HEK293 (cell line): ENCODE measurements at regions not wholly inside any gene's neighbourhood (a gene's known extent, or its start where the extent isn't known, plus 50 kb on each side); places are given as distances from the start of the nearest gene placed in this dataset.
A peak's percentile ranks its signal among the peaks of the same experiment; 100 is the strongest.

Experiments used
- KLF8 ChIP-seq: fragments of 450-650 bp; formaldehyde crosslinking; IDR thresholded peaks from 2 replicates; pipeline ENCODE4 v1.5.1; 2016; ENCODE audit warnings: missing biosample characterization, missing genetic modification characterization
- PRDM1 ChIP-seq: fragments of 450-650 bp; formaldehyde crosslinking; IDR thresholded peaks from 2 replicates; pipeline ENCODE4; 2016; ENCODE audit warnings: missing biosample characterization, missing genetic modification characterization
- SCRT1 ChIP-seq: fragments of 450-650 bp; formaldehyde crosslinking; IDR thresholded peaks from 2 replicates; pipeline ENCODE4 v1.5.1; 2016; ENCODE audit warnings: missing biosample characterization, missing genetic modification characterization, borderline replicate concordance
- ZFHX2 ChIP-seq: fragments of 450-650 bp; formaldehyde crosslinking; conservative IDR thresholded peaks from 2 replicates; pipeline ENCODE4 v1.5.1; 2016; ENCODE audit warnings: missing biosample characterization, missing genetic modification characterization
- ZNF133 ChIP-seq: fragments of 450-650 bp; formaldehyde crosslinking; IDR thresholded peaks from 2 replicates; pipeline ENCODE4 v1.5.1; 2016; ENCODE audit warnings: missing biosample characterization, missing genetic modification characterization
- ZNF214 ChIP-seq: fragments of 450-650 bp; formaldehyde crosslinking; IDR thresholded peaks from 2 replicates; pipeline ENCODE4 v1.5.1; 2017; ENCODE audit warnings: missing biosample characterization, mild to moderate bottlenecking, missing genetic modification characterization, borderline replicate concordance
- ZNF302 ChIP-seq: fragments of 450-650 bp; formaldehyde crosslinking; IDR thresholded peaks from 2 replicates; pipeline ENCODE4 v1.5.1; 2016; ENCODE audit warnings: missing biosample characterization, missing genetic modification characterization, low read depth
- ZNF335 ChIP-seq: fragments of 450-650 bp; formaldehyde crosslinking; conservative IDR thresholded peaks from 2 replicates; pipeline ENCODE4 v1.5.1; 2016; ENCODE audit warnings: missing biosample characterization, missing genetic modification characterization
- ZNF549 ChIP-seq: fragments of 450-650 bp; IDR thresholded peaks from 2 replicates; pipeline ENCODE4 v1.5.1; 2018; ENCODE audit warnings: missing biosample characterization, missing genetic modification characterization, mild to moderate bottlenecking, inconsistent platforms, moderate library complexity
- ZNF621 ChIP-seq: fragments of 450-650 bp; formaldehyde crosslinking; IDR thresholded peaks from 2 replicates; pipeline ENCODE4 v1.5.1; 2017; ENCODE audit warnings: missing biosample characterization, missing genetic modification characterization
- ZNF830 ChIP-seq: fragments of 450-650 bp; IDR thresholded peaks from 2 replicates; pipeline ENCODE4 v1.5.0; 2018; ENCODE audit warnings: missing biosample characterization, missing genetic modification characterization, low read depth, mild to moderate bottlenecking, moderate library complexity
- TF ChIP-seq, protein P1 (sequence below): fragments of 450-650 bp; formaldehyde crosslinking; IDR thresholded peaks from 2 replicates; pipeline ENCODE4 v1.5.1; 2016; ENCODE audit warnings: missing biosample characterization, missing genetic modification characterization, borderline replicate concordance
- TF ChIP-seq, protein P2 (sequence below): fragments of 450-650 bp; formaldehyde crosslinking; IDR thresholded peaks from 2 replicates; pipeline ENCODE4 v1.5.1; 2016; ENCODE audit warnings: missing biosample characterization, missing genetic modification characterization
- TF ChIP-seq, protein P3 (sequence below): fragments of 450-650 bp; formaldehyde crosslinking; conservative IDR thresholded peaks from 2 replicates; pipeline ENCODE4 v1.5.1; 2016; ENCODE audit warnings: low read depth, missing biosample characterization, missing genetic modification characterization
- TF ChIP-seq, protein P4 (sequence below): fragments of 450-650 bp; formaldehyde crosslinking; IDR thresholded peaks from 2 replicates; pipeline ENCODE4 v1.5.1; 2017; ENCODE audit warnings: missing biosample characterization, missing genetic modification characterization
- TF ChIP-seq, protein P5 (sequence below): fragments of 450-650 bp; formaldehyde crosslinking; IDR thresholded peaks from 2 replicates; pipeline ENCODE4 v1.5.1; 2016; ENCODE audit warnings: missing biosample characterization, missing genetic modification characterization
- TF ChIP-seq, protein P6 (sequence below): fragments of 450-650 bp; formaldehyde crosslinking; IDR thresholded peaks from 2 replicates; pipeline ENCODE4 v1.5.1; 2016; ENCODE audit warnings: missing biosample characterization, missing genetic modification characterization
- TF ChIP-seq, protein P7 (sequence below): fragments of 450-650 bp; formaldehyde crosslinking; IDR thresholded peaks from 2 replicates; pipeline ENCODE4 v1.5.1; 2017; ENCODE audit warnings: missing biosample characterization, missing genetic modification characterization

DNA sequence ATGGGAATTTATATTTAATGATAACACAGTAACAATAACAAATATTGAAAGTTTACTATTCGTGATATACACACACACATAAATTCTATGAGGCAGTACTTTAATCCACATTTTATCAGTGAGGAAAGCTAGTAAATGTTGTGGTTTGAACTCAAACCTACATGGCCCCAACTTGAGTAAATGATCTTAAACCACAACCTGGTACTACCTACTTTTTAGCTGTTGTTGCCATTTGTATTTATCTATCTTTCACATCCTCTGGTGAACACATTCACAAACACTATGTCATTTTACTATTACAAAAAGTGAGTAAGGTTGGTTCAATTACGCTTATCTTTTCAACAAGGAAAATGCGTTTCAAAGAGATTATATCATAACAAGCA, 186.1 kb downstream of the SMC2 start (continued):
- TF ChIP-seq, protein P1, sequence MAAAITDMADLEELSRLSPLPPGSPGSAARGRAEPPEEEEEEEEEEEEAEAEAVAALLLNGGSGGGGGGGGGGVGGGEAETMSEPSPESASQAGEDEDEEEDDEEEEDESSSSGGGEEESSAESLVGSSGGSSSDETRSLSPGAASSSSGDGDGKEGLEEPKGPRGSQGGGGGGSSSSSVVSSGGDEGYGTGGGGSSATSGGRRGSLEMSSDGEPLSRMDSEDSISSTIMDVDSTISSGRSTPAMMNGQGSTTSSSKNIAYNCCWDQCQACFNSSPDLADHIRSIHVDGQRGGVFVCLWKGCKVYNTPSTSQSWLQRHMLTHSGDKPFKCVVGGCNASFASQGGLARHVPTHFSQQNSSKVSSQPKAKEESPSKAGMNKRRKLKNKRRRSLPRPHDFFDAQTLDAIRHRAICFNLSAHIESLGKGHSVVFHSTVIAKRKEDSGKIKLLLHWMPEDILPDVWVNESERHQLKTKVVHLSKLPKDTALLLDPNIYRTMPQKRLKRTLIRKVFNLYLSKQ (tag by site-specific recombination): no peak
- TF ChIP-seq PRDM1 (tag by site-specific recombination) (no peak), KLF8 (tag by site-specific recombination) (peak; percentile 71), ZNF335 (tag by site-specific recombination) (no peak), ZNF214 (tag by site-specific recombination) (no peak), ZNF302 (tag by site-specific recombination) (no peak), ZNF133 (tag by site-specific recombination) (no peak), ZNF830 (tag by site-specific recombination) (no peak), ZNF621 (tag by site-specific recombination) (no peak), SCRT1 (no peak), ZNF549 (tag by site-specific recombination) (no peak), ZFHX2 (tag by site-specific recombination) (no peak)
- TF ChIP-seq, protein P2, sequence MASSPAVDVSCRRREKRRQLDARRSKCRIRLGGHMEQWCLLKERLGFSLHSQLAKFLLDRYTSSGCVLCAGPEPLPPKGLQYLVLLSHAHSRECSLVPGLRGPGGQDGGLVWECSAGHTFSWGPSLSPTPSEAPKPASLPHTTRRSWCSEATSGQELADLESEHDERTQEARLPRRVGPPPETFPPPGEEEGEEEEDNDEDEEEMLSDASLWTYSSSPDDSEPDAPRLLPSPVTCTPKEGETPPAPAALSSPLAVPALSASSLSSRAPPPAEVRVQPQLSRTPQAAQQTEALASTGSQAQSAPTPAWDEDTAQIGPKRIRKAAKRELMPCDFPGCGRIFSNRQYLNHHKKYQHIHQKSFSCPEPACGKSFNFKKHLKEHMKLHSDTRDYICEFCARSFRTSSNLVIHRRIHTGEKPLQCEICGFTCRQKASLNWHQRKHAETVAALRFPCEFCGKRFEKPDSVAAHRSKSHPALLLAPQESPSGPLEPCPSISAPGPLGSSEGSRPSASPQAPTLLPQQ: no peak
- TF ChIP-seq, protein P3, sequence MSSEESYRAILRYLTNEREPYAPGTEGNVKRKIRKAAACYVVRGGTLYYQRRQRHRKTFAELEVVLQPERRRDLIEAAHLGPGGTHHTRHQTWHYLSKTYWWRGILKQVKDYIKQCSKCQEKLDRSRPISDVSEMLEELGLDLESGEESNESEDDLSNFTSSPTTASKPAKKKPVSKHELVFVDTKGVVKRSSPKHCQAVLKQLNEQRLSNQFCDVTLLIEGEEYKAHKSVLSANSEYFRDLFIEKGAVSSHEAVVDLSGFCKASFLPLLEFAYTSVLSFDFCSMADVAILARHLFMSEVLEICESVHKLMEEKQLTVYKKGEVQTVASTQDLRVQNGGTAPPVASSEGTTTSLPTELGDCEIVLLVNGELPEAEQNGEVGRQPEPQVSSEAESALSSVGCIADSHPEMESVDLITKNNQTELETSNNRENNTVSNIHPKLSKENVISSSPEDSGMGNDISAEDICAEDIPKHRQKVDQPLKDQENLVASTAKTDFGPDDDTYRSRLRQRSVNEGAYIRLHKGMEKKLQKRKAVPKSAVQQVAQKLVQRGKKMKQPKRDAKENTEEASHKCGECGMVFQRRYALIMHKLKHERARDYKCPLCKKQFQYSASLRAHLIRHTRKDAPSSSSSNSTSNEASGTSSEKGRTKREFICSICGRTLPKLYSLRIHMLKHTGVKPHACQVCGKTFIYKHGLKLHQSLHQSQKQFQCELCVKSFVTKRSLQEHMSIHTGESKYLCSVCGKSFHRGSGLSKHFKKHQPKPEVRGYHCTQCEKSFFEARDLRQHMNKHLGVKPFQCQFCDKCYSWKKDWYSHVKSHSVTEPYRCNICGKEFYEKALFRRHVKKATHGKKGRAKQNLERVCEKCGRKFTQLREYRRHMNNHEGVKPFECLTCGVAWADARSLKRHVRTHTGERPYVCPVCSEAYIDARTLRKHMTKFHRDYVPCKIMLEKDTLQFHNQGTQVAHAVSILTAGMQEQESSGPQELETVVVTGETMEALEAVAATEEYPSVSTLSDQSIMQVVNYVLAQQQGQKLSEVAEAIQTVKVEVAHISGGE (tag by site-specific recombination): no peak
- TF ChIP-seq, protein P4, sequence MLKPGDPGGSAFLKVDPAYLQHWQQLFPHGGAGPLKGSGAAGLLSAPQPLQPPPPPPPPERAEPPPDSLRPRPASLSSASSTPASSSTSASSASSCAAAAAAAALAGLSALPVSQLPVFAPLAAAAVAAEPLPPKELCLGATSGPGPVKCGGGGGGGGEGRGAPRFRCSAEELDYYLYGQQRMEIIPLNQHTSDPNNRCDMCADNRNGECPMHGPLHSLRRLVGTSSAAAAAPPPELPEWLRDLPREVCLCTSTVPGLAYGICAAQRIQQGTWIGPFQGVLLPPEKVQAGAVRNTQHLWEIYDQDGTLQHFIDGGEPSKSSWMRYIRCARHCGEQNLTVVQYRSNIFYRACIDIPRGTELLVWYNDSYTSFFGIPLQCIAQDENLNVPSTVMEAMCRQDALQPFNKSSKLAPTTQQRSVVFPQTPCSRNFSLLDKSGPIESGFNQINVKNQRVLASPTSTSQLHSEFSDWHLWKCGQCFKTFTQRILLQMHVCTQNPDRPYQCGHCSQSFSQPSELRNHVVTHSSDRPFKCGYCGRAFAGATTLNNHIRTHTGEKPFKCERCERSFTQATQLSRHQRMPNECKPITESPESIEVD: 0 out of 2 replicates have a peak, but pooled peaks have one; percentile 10
- TF ChIP-seq, protein P5, sequence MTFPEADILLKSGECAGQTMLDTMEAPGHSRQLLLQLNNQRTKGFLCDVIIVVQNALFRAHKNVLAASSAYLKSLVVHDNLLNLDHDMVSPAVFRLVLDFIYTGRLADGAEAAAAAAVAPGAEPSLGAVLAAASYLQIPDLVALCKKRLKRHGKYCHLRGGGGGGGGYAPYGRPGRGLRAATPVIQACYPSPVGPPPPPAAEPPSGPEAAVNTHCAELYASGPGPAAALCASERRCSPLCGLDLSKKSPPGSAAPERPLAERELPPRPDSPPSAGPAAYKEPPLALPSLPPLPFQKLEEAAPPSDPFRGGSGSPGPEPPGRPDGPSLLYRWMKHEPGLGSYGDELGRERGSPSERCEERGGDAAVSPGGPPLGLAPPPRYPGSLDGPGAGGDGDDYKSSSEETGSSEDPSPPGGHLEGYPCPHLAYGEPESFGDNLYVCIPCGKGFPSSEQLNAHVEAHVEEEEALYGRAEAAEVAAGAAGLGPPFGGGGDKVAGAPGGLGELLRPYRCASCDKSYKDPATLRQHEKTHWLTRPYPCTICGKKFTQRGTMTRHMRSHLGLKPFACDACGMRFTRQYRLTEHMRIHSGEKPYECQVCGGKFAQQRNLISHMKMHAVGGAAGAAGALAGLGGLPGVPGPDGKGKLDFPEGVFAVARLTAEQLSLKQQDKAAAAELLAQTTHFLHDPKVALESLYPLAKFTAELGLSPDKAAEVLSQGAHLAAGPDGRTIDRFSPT (tag by site-specific recombination): peak; percentile 50
- TF ChIP-seq, protein P6, sequence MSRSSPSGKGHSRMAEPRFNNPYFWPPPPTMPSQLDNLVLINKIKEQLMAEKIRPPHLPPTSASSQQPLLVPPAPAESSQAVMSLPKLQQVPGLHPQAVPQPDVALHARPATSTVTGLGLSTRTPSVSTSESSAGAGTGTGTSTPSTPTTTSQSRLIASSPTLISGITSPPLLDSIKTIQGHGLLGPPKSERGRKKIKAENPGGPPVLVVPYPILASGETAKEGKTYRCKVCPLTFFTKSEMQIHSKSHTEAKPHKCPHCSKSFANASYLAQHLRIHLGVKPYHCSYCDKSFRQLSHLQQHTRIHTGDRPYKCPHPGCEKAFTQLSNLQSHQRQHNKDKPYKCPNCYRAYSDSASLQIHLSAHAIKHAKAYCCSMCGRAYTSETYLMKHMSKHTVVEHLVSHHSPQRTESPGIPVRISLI (tag by site-specific recombination): 0 out of 2 replicates have a peak, but pooled peaks have one; percentile 15
- TF ChIP-seq, protein P7, sequence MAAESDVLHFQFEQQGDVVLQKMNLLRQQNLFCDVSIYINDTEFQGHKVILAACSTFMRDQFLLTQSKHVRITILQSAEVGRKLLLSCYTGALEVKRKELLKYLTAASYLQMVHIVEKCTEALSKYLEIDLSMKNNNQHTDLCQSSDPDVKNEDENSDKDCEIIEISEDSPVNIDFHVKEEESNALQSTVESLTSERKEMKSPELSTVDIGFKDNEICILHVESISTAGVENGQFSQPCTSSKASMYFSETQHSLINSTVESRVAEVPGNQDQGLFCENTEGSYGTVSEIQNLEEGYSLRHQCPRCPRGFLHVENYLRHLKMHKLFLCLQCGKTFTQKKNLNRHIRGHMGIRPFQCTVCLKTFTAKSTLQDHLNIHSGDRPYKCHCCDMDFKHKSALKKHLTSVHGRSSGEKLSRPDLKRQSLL (tag by site-specific recombination): no peak
